H1 (cell line): ENCODE measurements at regions not wholly inside any gene's neighbourhood (a gene's known extent, or its start where the extent isn't known, plus 50 kb on each side); places are given as distances from the start of the nearest gene placed in this dataset.

ENCODE experiments used
- CTCF ChIA-PET: fragments of 300-600 bp; sonication (Branson Sonifier 250); formaldehyde crosslinking; loops from one replicate; lab custom pipeline; 2021; ENCODE audit not compliant: partially characterized antibody; lab: Charles Lee
- POLR2A ChIA-PET: fragments of 300-600 bp; sonication (Branson Sonifier 250); formaldehyde crosslinking; loops from one replicate; lab custom pipeline; 2021; ENCODE audit warnings: inconsistent platforms; ENCODE audit not compliant: partially characterized antibody; lab: Charles Lee
- DNase-seq, 2 experiments: peaks; one replicate each; pipeline versions ENCODE4 v3.0.0 to v3.0.0-alpha.2; 2010 to 2022; ENCODE audit warnings: low spot score in 2 of 2, low read depth in 1 of 2, mixed read lengths in 1 of 2
- FAIRE-seq: peaks from 2 replicates; lab custom pipeline; 2011; peaks lifted over from hg19 to GRCh38; lab: Jason Lieb, UNC
- H2AFZ ChIP-seq: 2 replicates; pipeline ENCODE4 v1.8.1; 2012; ENCODE audit warnings: low read length, inconsistent platforms
- H2AK5ac ChIP-seq: 2 replicates; pipeline ENCODE4 v1.6.1; 2013; ENCODE audit warnings: low read depth, low read length
- H2BK120ac ChIP-seq: replicated peaks from 2 replicates; pipeline ENCODE3; 2013; ENCODE audit warnings: low read depth, low read length, inconsistent platforms
- H2BK12ac ChIP-seq: 2 replicates; pipeline ENCODE4 v1.6.1; 2013; ENCODE audit warnings: low read depth, low read length
- H2BK15ac ChIP-seq: 2 replicates; pipeline ENCODE4 v1.6.1; 2013; ENCODE audit warnings: low read length
- H2BK20ac ChIP-seq: 2 replicates; pipeline ENCODE4 v1.6.1; 2013; ENCODE audit warnings: low read length
- H2BK5ac ChIP-seq: 2 replicates; pipeline ENCODE4 v1.6.1; 2013; ENCODE audit warnings: low read depth, low read length
- H3K14ac ChIP-seq: 2 replicates; pipeline ENCODE4 v1.6.1; 2013; ENCODE audit warnings: inconsistent platforms; ENCODE audit not compliant: insufficient read length
- H3K18ac ChIP-seq: 2 replicates; pipeline ENCODE4 v1.6.1; 2013; ENCODE audit warnings: low read length; ENCODE audit errors: extremely low read depth
- H3K23ac ChIP-seq: 2 replicates; pipeline ENCODE4 v1.6.1; 2013; ENCODE audit warnings: inconsistent platforms; ENCODE audit not compliant: insufficient read length
- H3K23me2 ChIP-seq: 2 replicates; pipeline ENCODE4 v1.6.1; 2013; ENCODE audit warnings: low read depth, low read length
- H3K27ac ChIP-seq: 2 replicates; pipeline ENCODE4 v1.6.1; 2011; ENCODE audit warnings: low read depth, low read length, inconsistent platforms
- H3K27me3 ChIP-seq, 4 experiments: replicated peaks in 1 of 4; 1 replicate in 1 of 4; 2 replicates in 3 of 4; pipeline versions ENCODE4 v1.6.1 to v1.8.1; 2011 to 2013; ENCODE audit warnings: low read length in 3 of 4, mild to moderate bottlenecking in 3 of 4, inconsistent platforms in 2 of 4, mixed read lengths in 2 of 4, moderate library complexity in 1 of 4; ENCODE audit not compliant: control insufficient read depth in 3 of 4, insufficient read depth in 3 of 4; ENCODE audit errors: extremely low read depth in 1 of 4
- H3K36me3 ChIP-seq, 4 experiments: 2 replicates each; pipeline versions ENCODE4 v1.6.1 to v1.8.1; 2011 to 2013; ENCODE audit warnings: mild to moderate bottlenecking in 4 of 4, low read length in 3 of 4, moderate library complexity in 2 of 4, control low read depth in 1 of 4, inconsistent platforms in 1 of 4; ENCODE audit not compliant: insufficient read depth in 4 of 4, control insufficient read depth in 2 of 4
- H3K4ac ChIP-seq: replicated peaks from 2 replicates; pipeline ENCODE3; 2013; ENCODE audit warnings: low read length, low read depth, mixed read lengths, inconsistent platforms; ENCODE audit not compliant: insufficient read length
- H3K4me1 ChIP-seq, 4 experiments: replicated peaks in 1 of 4; 1 replicate in 1 of 4; 2 replicates in 3 of 4; pipeline versions ENCODE4 v1.6.1 to v1.8.1; 2011 to 2013; ENCODE audit warnings: low read length in 3 of 4, inconsistent platforms in 2 of 4, mixed read lengths in 1 of 4; ENCODE audit not compliant: insufficient read depth in 4 of 4, control insufficient read depth in 3 of 4
- H3K4me2 ChIP-seq, 2 experiments: 2 replicates each; pipeline versions ENCODE4 v1.6.1 to v1.8.1; 2011 to 2013; ENCODE audit warnings: low read depth in 2 of 2, low read length in 2 of 2, control low read depth in 1 of 2, inconsistent platforms in 1 of 2, mild to moderate bottlenecking in 1 of 2; ENCODE audit not compliant: insufficient read depth in 1 of 2
- H3K4me3 ChIP-seq, 4 experiments: fragments of 200-600, 300-600 bp in 1 of 4; sonication (generic), shearing (Covaris generic), sonication (Bioruptor Twin) in 1 of 4; 2 replicates each; pipeline versions ENCODE4 v1.5.1 to v1.8.1; 2011 to 2016; ENCODE audit warnings: low read length in 4 of 4, low read depth in 3 of 4, control low read depth in 2 of 4, inconsistent platforms in 2 of 4, mild to moderate bottlenecking in 2 of 4, mixed read lengths in 1 of 4, moderate library complexity in 1 of 4; ENCODE audit not compliant: insufficient read depth in 2 of 4; ENCODE audit errors: extremely low read depth in 1 of 4
- H3K56ac ChIP-seq: replicated peaks from 2 replicates; pipeline ENCODE3; 2013; ENCODE audit warnings: low read depth, mild to moderate bottlenecking, mixed read lengths, low read length, inconsistent platforms; ENCODE audit not compliant: insufficient read length
- H3K79me1 ChIP-seq: 2 replicates; pipeline ENCODE4 v1.6.1; 2013; ENCODE audit warnings: low read depth, low read length, control low read depth
- H3K79me2 ChIP-seq, 2 experiments: 2 replicates each; pipeline versions ENCODE4 v1.6.1 to v1.8.1; 2012 to 2013; ENCODE audit warnings: low read length in 2 of 2, mild to moderate bottlenecking in 2 of 2, inconsistent platforms in 1 of 2; ENCODE audit not compliant: insufficient read depth in 2 of 2, control insufficient read depth in 1 of 2
- H3K9ac ChIP-seq, 4 experiments: replicated peaks in 1 of 4; 1 replicate in 1 of 4; 2 replicates in 3 of 4; pipeline versions ENCODE4 v1.6.1 to v1.8.1; 2011 to 2013; ENCODE audit warnings: low read depth in 3 of 4, low read length in 3 of 4, control low read depth in 2 of 4, mild to moderate bottlenecking in 2 of 4, moderate library complexity in 2 of 4, inconsistent platforms in 1 of 4; ENCODE audit errors: extremely low read depth in 1 of 4
- H3K9me3 ChIP-seq, 2 experiments: 2 replicates each; pipeline versions ENCODE4 v1.6.1 to v1.8.1; 2012 to 2013; ENCODE audit warnings: mild to moderate bottlenecking in 2 of 2, moderate library complexity in 2 of 2, control low read depth in 1 of 2, inconsistent platforms in 1 of 2, low read depth in 1 of 2, low read length in 1 of 2, mixed read lengths in 1 of 2; ENCODE audit not compliant: insufficient read depth in 2 of 2
- H4K20me1 ChIP-seq, 2 experiments: replicated peaks in 1 of 2; 2 replicates each; pipeline versions ENCODE3 to v1.8.1; 2011 to 2013; ENCODE audit warnings: inconsistent platforms in 2 of 2, low read length in 2 of 2, mild to moderate bottlenecking in 1 of 2; ENCODE audit not compliant: insufficient read depth in 2 of 2, control insufficient read depth in 1 of 2
- H4K5ac ChIP-seq: 2 replicates; pipeline ENCODE4 v1.6.1; 2013; ENCODE audit warnings: low read length, low read depth, mixed read lengths, inconsistent platforms; ENCODE audit not compliant: insufficient read length
- H4K8ac ChIP-seq: 2 replicates; pipeline ENCODE4 v1.8.0; 2013; ENCODE audit warnings: mild to moderate bottlenecking, moderate library complexity, low read length, inconsistent platforms; ENCODE audit not compliant: insufficient read depth; ENCODE audit errors: extremely low read depth
- H4K91ac ChIP-seq: replicated peaks from 2 replicates; pipeline ENCODE3; 2013; ENCODE audit warnings: low read length, mixed read lengths, inconsistent platforms; ENCODE audit not compliant: insufficient read length
- ASH2L ChIP-seq: fragments of 200-600, 300-600 bp; sonication (generic); IDR thresholded peaks from one replicate; pipeline ENCODE4 v1.7.1; 2017; ENCODE audit warnings: low read length
- BACH1 ChIP-seq: IDR thresholded peaks from 2 replicates; pipeline ENCODE4 v1.6.1; 2012; ENCODE audit warnings: low read length, improper control_type of control experiment
- CBX5 ChIP-seq: fragments of 300-800, 300-1000 bp; sonication (generic); IDR thresholded peaks from 2 replicates; pipeline ENCODE4 v1.7.1; 2016; ENCODE audit warnings: antibody characterized with exemption, low read length, low read depth
- CBX8 ChIP-seq: fragments of 300-800, 300-1000 bp; sonication (generic); IDR thresholded peaks from 2 replicates; pipeline ENCODE4 v1.7.1; 2016; ENCODE audit warnings: low read depth, low read length, borderline replicate concordance
- CHD2 ChIP-seq: IDR thresholded peaks from 2 replicates; pipeline ENCODE4 v1.6.1; 2012; ENCODE audit warnings: low read length, improper control_type of control experiment
- CREB1 ChIP-seq: IDR thresholded peaks from 2 replicates; pipeline ENCODE4 v1.6.1; 2012; ENCODE audit warnings: inconsistent platforms
- GABPA ChIP-seq: IDR thresholded peaks from 2 replicates; pipeline ENCODE4 v1.6.1; 2011; ENCODE audit warnings: mild to moderate bottlenecking, low read length, moderate library complexity, borderline replicate concordance; ENCODE audit not compliant: insufficient read depth
- JUND ChIP-seq: IDR thresholded peaks from 2 replicates; pipeline ENCODE4 v1.6.1; 2011; ENCODE audit warnings: mild to moderate bottlenecking, improper control_type of control experiment, low read length
- MAX ChIP-seq: IDR thresholded peaks from 2 replicates; pipeline ENCODE4 v1.6.1; 2012; ENCODE audit warnings: inconsistent platforms
- POLR2A ChIP-seq, 2 experiments: IDR thresholded peaks; 1 replicate in 1 of 2; 2 replicates in 1 of 2; pipeline ENCODE4 v1.6.1; 2011; ENCODE audit warnings: low read depth in 2 of 2, low read length in 2 of 2, mild to moderate bottlenecking in 2 of 2; ENCODE audit errors: control extremely low read depth in 1 of 2
- SAP30 ChIP-seq: fragments of 300-600 bp; sonication (generic); IDR thresholded peaks from 2 replicates; pipeline ENCODE4 v1.7.1; 2012; ENCODE audit warnings: low read length, moderate library complexity, mild to moderate bottlenecking, inconsistent platforms; ENCODE audit not compliant: insufficient read depth, insufficient replicate concordance
- SP1 ChIP-seq: IDR thresholded peaks from 2 replicates; pipeline ENCODE4 v1.6.1; 2011; ENCODE audit warnings: low read depth, low read length
- SRF ChIP-seq: IDR thresholded peaks from 2 replicates; pipeline ENCODE4 v1.6.1; 2011; ENCODE audit warnings: mild to moderate bottlenecking, low read depth, low read length, moderate library complexity
- SUZ12 ChIP-seq: fragments of 200-600 bp; sonication (generic); IDR thresholded peaks from 2 replicates; pipeline ENCODE4 v1.6.1; 2012; ENCODE audit warnings: mild to moderate bottlenecking, inconsistent platforms, low read length, moderate library complexity, mixed read lengths
- TCF12 ChIP-seq: IDR thresholded peaks from 2 replicates; pipeline ENCODE4 v1.6.1; 2011; ENCODE audit warnings: low read depth, mild to moderate bottlenecking, low read length
- WGBS, 2 experiments: shearing (Covaris generic) in 1 of 2; methylation state at CpG; one replicate each; pipeline versions ENCODE4 v1.1.6 to v1.1.7; 2013 to 2015; ENCODE audit warnings: low lambda C conversion rate in 2 of 2, mixed read lengths in 2 of 2, inconsistent platforms in 1 of 2, low coverage in 1 of 2, missing lambda C conversion rate in 1 of 2; ENCODE audit not compliant: insufficient replicate concordance in 2 of 2, insufficient coverage in 1 of 2, insufficient read length in 1 of 2; ENCODE audit errors: extremely low coverage in 1 of 2, missing lambda C conversion rate in 1 of 2; 5-methylcytosine and 5-hydroxymethylcytosine counted together

GRCh38 chr1:233554037-233554436 lies 59.9 kb upstream of the KCNK1 start:
- H2BK12ac ChIP-seq, result no peak overlapping the region

More at GRCh38 chr1:233554037-233554436, 59.9 kb upstream of the KCNK1 start:
- Histone ChIP-seq H3K56ac (no peak overlapping the region), H2AK5ac (no peak overlapping the region), H2BK20ac (no peak overlapping the region), H3K27me3 (no peaks in the 10 kb centered on the region), H3K14ac (no peak overlapping the region), H3K4me2 (no peak overlapping the region), H3K23ac (no peak overlapping the region), H3K23me2 (no peaks in the 10 kb centered on the region), H2BK5ac (no peak overlapping the region), H3K4me3 (no peak overlapping the region), H4K91ac (no peak overlapping the region), H4K8ac (no peak overlapping the region), H3K79me2 (no peaks in the 10 kb centered on the region), H4K5ac (no peak overlapping the region), H3K79me1 (no peaks in the 10 kb centered on the region), H3K4me1 (no peaks in the 10 kb centered on the region), H3K18ac (no peak overlapping the region), H3K27ac (no peak overlapping the region), H2AFZ (no peak overlapping the region), H2BK15ac (no peak overlapping the region), H3K4ac (no peak overlapping the region), H4K20me1 (no peaks in the 10 kb centered on the region), H2BK120ac (no peak overlapping the region), H3K9ac (no peak overlapping the region), H3K9me3 (no peaks in the 10 kb centered on the region), H3K36me3 (no peaks in the 10 kb centered on the region)
- ChIA-PET POLR2A (no interaction called here), CTCF (no interaction called here)
- DNase-seq (no peak), FAIRE-seq (no peak)
- 85% methylated on average over 2 of the region's 2 CpGs; no CpG with 5 or more reads in 1 of the 2 experiments for WGBS, 2 experiments
- TF ChIP-seq TCF12 (no peak), CREB1 (no peak), SRF (no peak), SP1 (no peak), CBX5 (no peak), SUZ12 (no peak), POLR2A (IDR thresholded peaks at IDR 0.05; ENCODE audit: control extremely low read depth in 1 of 2, low read depth in 2 of 2, low read length in 2 of 2) (no peak), BACH1 (no peak), ASH2L (no peak), SAP30 (no peak), MAX (no peak), CBX8 (no peak), CHD2 (no peak), JUND (no peak), GABPA (no peak)
